ENCODE measurements at regions not wholly inside any gene's neighbourhood (a gene's known extent, or its start where the extent isn't known, plus 50 kb on each side); places are given as distances from the start of the nearest gene placed in this dataset.

DNA sequence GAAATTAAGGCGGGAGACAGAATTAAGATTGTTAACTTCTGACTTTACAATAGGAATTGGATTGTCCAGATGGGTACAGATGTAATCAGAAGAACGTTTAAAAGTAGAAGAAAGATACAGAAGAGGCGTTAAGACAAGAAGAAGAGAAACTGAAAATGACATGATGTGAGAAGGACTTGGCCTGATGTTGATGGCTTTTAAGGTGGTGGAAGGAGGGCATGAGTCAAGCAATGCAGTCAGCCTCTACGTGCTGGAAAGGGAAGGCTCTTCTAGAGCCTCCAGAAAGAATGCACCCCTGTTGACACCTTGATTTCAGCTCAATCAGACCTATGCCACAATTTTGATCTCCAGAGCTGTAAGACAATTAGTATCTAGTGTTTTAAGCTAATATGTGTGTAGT lies 466.9 kb upstream of the LRRC4C start:
- Histone ChIP-seq H3K27me3 (ENCODE audit: control insufficient read depth, insufficient read depth, low read length, poor library complexity, severe bottlenecking) (no peaks in the 10 kb centered on the region), H3K27ac (ENCODE audit: low read depth, low read length) (no peak overlapping the region), H3K9me3 (ENCODE audit: control insufficient read depth, low read length) (no peaks in the 10 kb centered on the region), H3K4me3 (ENCODE audit: low read length) (no peak overlapping the region), H3K36me3 (ENCODE audit: control insufficient read depth, insufficient read depth, low read length) (no peaks in the 10 kb centered on the region), H3K9ac (ENCODE audit: extremely low read depth, low read length, poor library complexity, severe bottlenecking) (no peak overlapping the region), H3K4me1 (ENCODE audit: control insufficient read depth, insufficient read depth, low read length) (peaks cover 12% of the 10 kb centered on the region)
- TF ChIP-seq, protein P1, sequence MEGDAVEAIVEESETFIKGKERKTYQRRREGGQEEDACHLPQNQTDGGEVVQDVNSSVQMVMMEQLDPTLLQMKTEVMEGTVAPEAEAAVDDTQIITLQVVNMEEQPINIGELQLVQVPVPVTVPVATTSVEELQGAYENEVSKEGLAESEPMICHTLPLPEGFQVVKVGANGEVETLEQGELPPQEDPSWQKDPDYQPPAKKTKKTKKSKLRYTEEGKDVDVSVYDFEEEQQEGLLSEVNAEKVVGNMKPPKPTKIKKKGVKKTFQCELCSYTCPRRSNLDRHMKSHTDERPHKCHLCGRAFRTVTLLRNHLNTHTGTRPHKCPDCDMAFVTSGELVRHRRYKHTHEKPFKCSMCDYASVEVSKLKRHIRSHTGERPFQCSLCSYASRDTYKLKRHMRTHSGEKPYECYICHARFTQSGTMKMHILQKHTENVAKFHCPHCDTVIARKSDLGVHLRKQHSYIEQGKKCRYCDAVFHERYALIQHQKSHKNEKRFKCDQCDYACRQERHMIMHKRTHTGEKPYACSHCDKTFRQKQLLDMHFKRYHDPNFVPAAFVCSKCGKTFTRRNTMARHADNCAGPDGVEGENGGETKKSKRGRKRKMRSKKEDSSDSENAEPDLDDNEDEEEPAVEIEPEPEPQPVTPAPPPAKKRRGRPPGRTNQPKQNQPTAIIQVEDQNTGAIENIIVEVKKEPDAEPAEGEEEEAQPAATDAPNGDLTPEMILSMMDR (conservative IDR thresholded peaks at IDR 0.05) = no peak
- WGBS, 2 experiments (ENCODE audit: insufficient coverage in 1 of 2, insufficient read length in 1 of 2) = 91 to 97% methylated on average over 4 of the region's 4 CpGs
- H3K36me3 Mint-ChIP-seq (ENCODE audit: low read depth) = no peaks in the 10 kb centered on the region
- H3K4me3 Mint-ChIP-seq = no peak overlapping the region
- peaks cover 27% of the 10 kb centered on the region for H3K4me1 Mint-ChIP-seq
- no peaks in the 10 kb centered on the region for H3K27me3 Mint-ChIP-seq (ENCODE audit: insufficient read depth)
- H3K9me3 Mint-ChIP-seq = no peaks in the 10 kb centered on the region
- no peak overlapping the region for H3K27ac Mint-ChIP-seq
- no peak for DNase-seq

DNA sequence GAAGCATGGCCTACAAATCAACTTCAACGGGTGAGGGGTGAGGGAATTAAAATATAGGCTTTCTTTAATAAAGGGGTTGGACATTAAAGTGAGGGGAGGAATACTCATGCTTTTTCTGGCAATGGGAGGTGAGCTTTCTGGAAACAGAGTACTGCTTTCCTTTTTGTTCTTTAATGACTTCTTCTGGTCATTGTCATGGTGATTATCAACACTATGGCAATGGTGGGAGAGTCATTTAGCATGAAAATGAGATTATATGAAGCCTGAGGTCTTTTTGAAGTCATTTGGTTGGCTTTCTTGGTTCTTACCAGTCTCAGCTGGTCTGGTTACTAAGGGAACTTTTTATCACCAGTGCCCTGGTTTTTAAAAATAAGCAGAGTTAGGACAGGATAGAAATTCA lies 475.8 kb upstream of the LRRC4C start:
- H3K9me3 Mint-ChIP-seq = no peaks in the 10 kb centered on the region
- no peaks in the 10 kb centered on the region for H3K4me1 ChIP-seq (ENCODE audit: control insufficient read depth, insufficient read depth, low read length)
- no peak overlapping the region for H3K27ac Mint-ChIP-seq
- H3K27me3 Mint-ChIP-seq (ENCODE audit: insufficient read depth) = no peaks in the 10 kb centered on the region
- TF ChIP-seq, protein P1 (conservative IDR thresholded peaks at IDR 0.05) = no peak
- no peak overlapping the region for H3K27ac ChIP-seq (ENCODE audit: low read depth, low read length)
- H3K27me3 ChIP-seq (ENCODE audit: control insufficient read depth, insufficient read depth, low read length, poor library complexity, severe bottlenecking) = no peaks in the 10 kb centered on the region
- H3K36me3 ChIP-seq (ENCODE audit: control insufficient read depth, insufficient read depth, low read length) = no peaks in the 10 kb centered on the region
- H3K4me1 Mint-ChIP-seq = peaks cover 11% of the 10 kb centered on the region
- H3K9ac ChIP-seq (ENCODE audit: extremely low read depth, low read length, poor library complexity, severe bottlenecking) = no peak overlapping the region
- H3K9me3 ChIP-seq (ENCODE audit: control insufficient read depth, low read length) = peaks cover 6% of the 10 kb centered on the region
- no peak for DNase-seq
- H3K4me3 ChIP-seq (ENCODE audit: low read length) = no peak overlapping the region
- H3K36me3 Mint-ChIP-seq (ENCODE audit: low read depth) = no peaks in the 10 kb centered on the region
- no peak overlapping the region for H3K4me3 Mint-ChIP-seq
- 68 to 83% methylated on average over 1 of the region's 1 CpG for WGBS, 2 experiments (ENCODE audit: insufficient coverage in 1 of 2, insufficient read length in 1 of 2)

DNA sequence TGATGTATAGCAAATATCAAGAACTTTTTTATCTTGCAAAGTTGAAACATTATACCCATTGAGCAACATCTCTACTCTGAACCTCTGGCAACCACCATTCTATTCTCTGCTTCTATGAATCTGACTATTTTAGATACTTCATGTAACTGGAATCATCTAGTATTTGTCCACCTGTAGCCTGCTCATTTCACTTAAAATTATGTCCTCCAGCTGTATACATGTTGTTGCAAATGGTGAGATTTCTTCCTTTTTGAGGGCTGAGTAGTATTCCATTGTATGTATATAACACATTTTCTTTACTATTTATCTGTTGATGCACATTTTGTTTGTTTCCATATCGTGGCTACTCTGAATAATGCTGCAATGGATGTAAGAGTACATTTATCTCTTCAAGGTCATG lies 476.3 kb upstream of the LRRC4C start:
- H3K4me3 Mint-ChIP-seq = no peak overlapping the region
- H3K9me3 ChIP-seq (ENCODE audit: control insufficient read depth, low read length) = peaks cover 11% of the 10 kb centered on the region
- peaks cover 7% of the 10 kb centered on the region for H3K4me1 Mint-ChIP-seq
- H3K9ac ChIP-seq (ENCODE audit: extremely low read depth, low read length, poor library complexity, severe bottlenecking) = no peak overlapping the region
- H3K9me3 Mint-ChIP-seq = peaks cover 4% of the 10 kb centered on the region
- H3K27me3 Mint-ChIP-seq (ENCODE audit: insufficient read depth) = no peaks in the 10 kb centered on the region
- H3K27ac Mint-ChIP-seq = no peak overlapping the region
- H3K36me3 ChIP-seq (ENCODE audit: control insufficient read depth, insufficient read depth, low read length) = no peaks in the 10 kb centered on the region
- no peaks in the 10 kb centered on the region for H3K27me3 ChIP-seq (ENCODE audit: control insufficient read depth, insufficient read depth, low read length, poor library complexity, severe bottlenecking)
- no peaks in the 10 kb centered on the region for H3K36me3 Mint-ChIP-seq (ENCODE audit: low read depth)
- no peaks in the 10 kb centered on the region for H3K4me1 ChIP-seq (ENCODE audit: control insufficient read depth, insufficient read depth, low read length)
- WGBS, 2 experiments (ENCODE audit: insufficient coverage in 1 of 2, insufficient read length in 1 of 2) = 80 to 89% methylated on average over 1 of the region's 1 CpG
- no peak overlapping the region for H3K4me3 ChIP-seq (ENCODE audit: low read length)
- no peak for DNase-seq
- no peak overlapping the region for H3K27ac ChIP-seq (ENCODE audit: low read depth, low read length)
- TF ChIP-seq, protein P1 (conservative IDR thresholded peaks at IDR 0.05) = no peak
